Neural crest cell (in vitro differentiated cells): ENCODE measurements at regions not wholly inside any gene's neighbourhood (a gene's known extent, or its start where the extent isn't known, plus 50 kb on each side); places are given as distances from the start of the nearest gene placed in this dataset.

ENCODE experiments used
- DNase-seq: peaks from one replicate; pipeline ENCODE4 v3.0.0; 2021; ENCODE audit warnings: low read depth, mixed read lengths, low spot score
- H3K27ac Mint-ChIP-seq: one replicate; pipeline ENCODE4 v1.8.0; 2021; ENCODE audit warnings: mild to moderate bottlenecking, mixed read lengths; ENCODE audit not compliant: unreplicated experiment
- H3K27me3 Mint-ChIP-seq: 2 replicates; pipeline ENCODE4 v1.8.0; 2021; ENCODE audit warnings: low read depth, mild to moderate bottlenecking, mixed read lengths
- H3K36me3 Mint-ChIP-seq: 2 replicates; pipeline ENCODE4 v1.8.0; 2021; ENCODE audit warnings: low read depth, mild to moderate bottlenecking, mixed read lengths
- H3K4me1 Mint-ChIP-seq: 2 replicates; pipeline ENCODE4 v1.8.0; 2021; ENCODE audit warnings: mixed read lengths
- H3K4me3 Mint-ChIP-seq: one replicate; pipeline ENCODE4 v1.8.0; 2021; ENCODE audit warnings: mild to moderate bottlenecking, mixed read lengths
- H3K9me3 Mint-ChIP-seq: 2 replicates; pipeline ENCODE4 v1.8.0; 2021; ENCODE audit warnings: mixed read lengths
- CTCF ChIP-seq: fragments of 200-600 bp; sonication (generic); conservative IDR thresholded peaks from 2 replicates; pipeline ENCODE4 v1.5.0; 2021; ENCODE audit warnings: antibody characterized with exemption, mild to moderate bottlenecking

- no peak for DNase-seq
- Mint-ChIP-seq H3K4me3 (no peak overlapping the region), H3K9me3 (peaks cover 13% of the 10 kb centered on the region), H3K27me3 (no peaks in the 10 kb centered on the region), H3K27ac (no peak overlapping the region), H3K4me1 (peaks cover 5% of the 10 kb centered on the region), H3K36me3 (peaks cover 9% of the 10 kb centered on the region)
- no peak for TF ChIP-seq CTCF
These were observed 324.8 kb upstream of the PCDH9 start for GRCh38 chr13:67554746-67555452.

GRCh38 chr13:67554286-67554685 lies 324.1 kb upstream of the PCDH9 start:
- Mint-ChIP-seq H3K27me3 (no peaks in the 10 kb centered on the region), H3K4me3 (no peak overlapping the region), H3K36me3 (peaks cover 9% of the 10 kb centered on the region), H3K27ac (no peak overlapping the region), H3K9me3 (peaks cover 13% of the 10 kb centered on the region), H3K4me1 (peaks cover 5% of the 10 kb centered on the region)
- DNase-seq: no peak
- TF ChIP-seq CTCF: no peak

GRCh38 chr13:67549331-67549730 lies 319.2 kb upstream of the PCDH9 start:
- H3K27ac Mint-ChIP-seq: no peak overlapping the region
- DNase-seq: no peak
- no peaks in the 10 kb centered on the region for H3K9me3 Mint-ChIP-seq
- H3K27me3 Mint-ChIP-seq: no peaks in the 10 kb centered on the region
- H3K4me1 Mint-ChIP-seq: peaks cover 5% of the 10 kb centered on the region
- no peak for TF ChIP-seq CTCF
- H3K4me3 Mint-ChIP-seq: no peak overlapping the region
- H3K36me3 Mint-ChIP-seq: no peaks in the 10 kb centered on the region

GRCh38 chr13:67538906-67539305 lies 308.8 kb upstream of the PCDH9 start:
- Mint-ChIP-seq H3K36me3 (no peaks in the 10 kb centered on the region), H3K4me3 (no peak overlapping the region), H3K4me1 (no peaks in the 10 kb centered on the region), H3K27me3 (no peaks in the 10 kb centered on the region), H3K27ac (no peak overlapping the region), H3K9me3 (no peaks in the 10 kb centered on the region)
- no peak for DNase-seq
- no peak for TF ChIP-seq CTCF

DNA sequence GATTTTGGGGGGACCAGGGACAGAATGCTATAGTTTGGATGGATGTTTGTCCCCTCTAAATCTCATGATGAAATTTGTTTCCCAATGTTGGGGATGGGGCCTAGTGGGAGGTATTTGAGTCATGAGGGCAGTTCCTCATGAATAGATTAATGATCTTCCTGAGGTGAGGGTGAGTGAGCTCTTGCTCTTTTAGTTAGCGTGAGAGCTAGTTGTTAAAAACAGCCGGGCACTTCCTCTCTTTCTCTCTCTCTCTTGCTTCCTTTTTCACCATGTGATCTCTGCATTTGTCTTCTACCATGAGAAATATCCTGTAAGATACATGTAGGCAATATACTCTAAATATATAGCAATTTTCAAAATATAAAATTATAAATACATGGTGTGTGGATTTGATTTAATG lies 290.8 kb upstream of the PCDH9 start:
- DNase-seq: no peak
- H3K9me3 Mint-ChIP-seq: peaks cover 4% of the 10 kb centered on the region
- TF ChIP-seq CTCF: no peak
- no peak overlapping the region for H3K27ac Mint-ChIP-seq
- no peak overlapping the region for H3K4me3 Mint-ChIP-seq
- H3K27me3 Mint-ChIP-seq: no peaks in the 10 kb centered on the region
- no peaks in the 10 kb centered on the region for H3K36me3 Mint-ChIP-seq
- H3K4me1 Mint-ChIP-seq: no peaks in the 10 kb centered on the region
